Prostate gland (tissue), 2 donors: ENCODE measurements at regions not wholly inside any gene's neighbourhood (a gene's known extent, or its start where the extent isn't known, plus 50 kb on each side); places are given as distances from the start of the nearest gene placed in this dataset.
"Not testable (repeated sequence)": the region's sequence is repeated elsewhere in the genome, so short reads cannot be mapped to it uniquely, and the experiment has no call there.

Experiments used
- DNase-seq: peaks from one replicate; pipeline ENCODE4 v3.0.0-alpha.2; 2019; ENCODE audit warnings: low spot score
- H3K27ac ChIP-seq, 2 donors: fragments of 200-600 bp; sonication (generic); 2 replicates each; pipeline ENCODE4 v1.5.1; 2017 to 2019
- H3K27me3 ChIP-seq: fragments of 200-600 bp; sonication (generic); replicated peaks from 2 replicates; pipeline ENCODE4 v1.5.1; 2019; ENCODE audit not compliant: insufficient read depth
- H3K36me3 ChIP-seq, 2 donors: fragments of 200-600 bp; sonication (generic); 1 replicate in 1 of 2; 2 replicates in 1 of 2; pipeline versions ENCODE4 v1.5.1 to v1.8.1; 2017 to 2019
- H3K4me1 ChIP-seq: fragments of 200-600 bp; sonication (generic); replicated peaks from 2 replicates; pipeline ENCODE4 v1.5.1; 2019
- H3K4me3 ChIP-seq, 2 donors: fragments of 200-600 bp; sonication (generic); 2 replicates each; pipeline ENCODE4 v1.5.1; 2017 to 2019
- H3K9me3 ChIP-seq: fragments of 200-600 bp; sonication (generic); 2 replicates; pipeline ENCODE4 v1.5.1; 2017
- POLR2A ChIP-seq: fragments of 450-650 bp; IDR thresholded peaks from one replicate; pipeline ENCODE4 v1.6.1; 2016; ENCODE audit warnings: antibody characterized with exemption, mild to moderate bottlenecking
- POLR2AphosphoS5 ChIP-seq: sonication (generic); formaldehyde crosslinking; IDR thresholded peaks from one replicate; pipeline ENCODE4 v1.6.1; 2017; ENCODE audit warnings: antibody characterized with exemption
- WGBS: methylation state at CpG from one replicate; pipeline ENCODE4 v1.1.5; 2018; 5-methylcytosine and 5-hydroxymethylcytosine counted together
- intact Hi-C: fragments of 100-400 bp; cut with DNase I; formaldehyde crosslinking; loops from one replicate; pipeline ENCODE4 v1.14.2; 2022
- TF ChIP-seq, protein P1 (sequence below), 4 experiments: fragments of 200-600 bp in 2 of 4; fragments of 450-650 bp in 2 of 4; sonication (generic) in 2 of 4; IDR thresholded peaks; 1 replicate in 3 of 4; 2 replicates in 1 of 4; pipeline ENCODE4 v1.5.1; 2016 to 2019; ENCODE audit warnings: antibody characterized with exemption in 4 of 4, mild to moderate bottlenecking in 2 of 4, moderate library complexity in 2 of 4

- TF ChIP-seq POLR2AphosphoS5 = no peak
- no peaks in the 10 kb centered on the region for H3K36me3 ChIP-seq
- DNase-seq = no peak
- no peak overlapping the region for H3K4me3 ChIP-seq
- no peaks in the 10 kb centered on the region for H3K9me3 ChIP-seq
- no peaks in the 10 kb centered on the region for H3K27me3 ChIP-seq
- intact Hi-C loops = no loop called here
- H3K27ac ChIP-seq = no peak overlapping the region
- H3K4me1 ChIP-seq = no peaks in the 10 kb centered on the region
- WGBS = 78% methylated on average over 4 of the region's 4 CpGs
These were observed 232.2 kb downstream of the DHX15 start for GRCh38 chr4:24352112-24352511.

GRCh38 chr4:24349168-24349996, 235.0 kb downstream of the DHX15 start:
- WGBS = 89% methylated on average over 15 of the region's 15 CpGs
- intact Hi-C loops = not testable (repeated sequence)

GRCh38 chr4:24339260-24339659, 245.1 kb downstream of the DHX15 start:
- H3K4me3 ChIP-seq = no peak overlapping the region
- WGBS = 96% methylated on average over 5 of the region's 5 CpGs
- H3K9me3 ChIP-seq = no peaks in the 10 kb centered on the region
- TF ChIP-seq POLR2A (no peak), POLR2AphosphoS5 (no peak)
- TF ChIP-seq, protein P1, sequence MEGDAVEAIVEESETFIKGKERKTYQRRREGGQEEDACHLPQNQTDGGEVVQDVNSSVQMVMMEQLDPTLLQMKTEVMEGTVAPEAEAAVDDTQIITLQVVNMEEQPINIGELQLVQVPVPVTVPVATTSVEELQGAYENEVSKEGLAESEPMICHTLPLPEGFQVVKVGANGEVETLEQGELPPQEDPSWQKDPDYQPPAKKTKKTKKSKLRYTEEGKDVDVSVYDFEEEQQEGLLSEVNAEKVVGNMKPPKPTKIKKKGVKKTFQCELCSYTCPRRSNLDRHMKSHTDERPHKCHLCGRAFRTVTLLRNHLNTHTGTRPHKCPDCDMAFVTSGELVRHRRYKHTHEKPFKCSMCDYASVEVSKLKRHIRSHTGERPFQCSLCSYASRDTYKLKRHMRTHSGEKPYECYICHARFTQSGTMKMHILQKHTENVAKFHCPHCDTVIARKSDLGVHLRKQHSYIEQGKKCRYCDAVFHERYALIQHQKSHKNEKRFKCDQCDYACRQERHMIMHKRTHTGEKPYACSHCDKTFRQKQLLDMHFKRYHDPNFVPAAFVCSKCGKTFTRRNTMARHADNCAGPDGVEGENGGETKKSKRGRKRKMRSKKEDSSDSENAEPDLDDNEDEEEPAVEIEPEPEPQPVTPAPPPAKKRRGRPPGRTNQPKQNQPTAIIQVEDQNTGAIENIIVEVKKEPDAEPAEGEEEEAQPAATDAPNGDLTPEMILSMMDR (IDR thresholded peaks at IDR 0.05) = no peak
- H3K36me3 ChIP-seq = no peaks in the 10 kb centered on the region
- no peaks in the 10 kb centered on the region for H3K4me1 ChIP-seq
- no peak for DNase-seq
- intact Hi-C loops = no loop called here
- H3K27ac ChIP-seq = no peak overlapping the region
- H3K27me3 ChIP-seq = no peaks in the 10 kb centered on the region

More at GRCh38 chr4:24349168-24349996, 235.0 kb downstream of the DHX15 start:
- not testable (repeated sequence) for DNase-seq, H3K4me1 ChIP-seq, H3K4me3 ChIP-seq, H3K9me3 ChIP-seq, H3K27ac ChIP-seq, H3K36me3 ChIP-seq, H3K27me3 ChIP-seq

- no peaks in the 10 kb centered on the region for H3K9me3 ChIP-seq
- H3K27me3 ChIP-seq = no peaks in the 10 kb centered on the region
- H3K4me3 ChIP-seq = no peak overlapping the region
- H3K36me3 ChIP-seq = no peaks in the 10 kb centered on the region
- no peak overlapping the region for H3K27ac ChIP-seq
- no peak for DNase-seq
- WGBS = 91% methylated on average over 13 of the region's 13 CpGs
- no peaks in the 10 kb centered on the region for H3K4me1 ChIP-seq
- intact Hi-C loops = no loop called here
- TF ChIP-seq POLR2AphosphoS5 (no peak), POLR2A (no peak)
- TF ChIP-seq, protein P1 (IDR thresholded peaks at IDR 0.05) = no peak
These were observed 246.7 kb downstream of the DHX15 start for GRCh38 chr4:24337451-24338190.

DNA sequence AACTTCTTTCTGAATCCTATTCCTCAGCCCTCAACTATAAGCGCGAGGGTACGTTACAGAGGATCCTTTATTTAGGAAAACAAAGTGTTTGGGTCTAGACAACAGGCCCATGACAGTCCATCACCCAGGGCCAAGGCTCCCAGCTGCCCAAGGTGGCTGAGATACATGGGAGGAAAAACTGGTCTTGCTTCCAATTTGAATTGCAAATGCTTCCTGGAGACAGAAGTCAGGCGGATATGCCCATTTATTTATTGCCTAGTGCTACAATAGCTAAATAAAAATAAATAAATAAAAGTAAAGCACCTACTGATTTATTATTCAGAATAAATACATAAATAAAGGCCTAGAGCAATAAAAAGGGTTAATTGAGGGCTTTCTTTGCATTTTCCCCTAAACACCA, 248.7 kb downstream of the DHX15 start:
- DNase-seq = no peak
- intact Hi-C loops = no loop called here
- WGBS = 95% methylated on average over 4 of the region's 4 CpGs

More for the DNA sequence above, 248.7 kb downstream of the DHX15 start:
- H3K4me1 ChIP-seq = no peaks in the 10 kb centered on the region
- H3K4me3 ChIP-seq = no peak overlapping the region
- H3K27me3 ChIP-seq = no peaks in the 10 kb centered on the region
- H3K9me3 ChIP-seq = no peaks in the 10 kb centered on the region
- H3K27ac ChIP-seq = no peak overlapping the region
- no peaks in the 10 kb centered on the region for H3K36me3 ChIP-seq
- TF ChIP-seq POLR2A (no peak), POLR2AphosphoS5 (no peak)
- TF ChIP-seq, protein P1 (IDR thresholded peaks at IDR 0.05) = no peak
